Endothelial cell of umbilical vein (primary cell): ENCODE measurements at regions not wholly inside any gene's neighbourhood (a gene's known extent, or its start where the extent isn't known, plus 50 kb on each side); places are given as distances from the start of the nearest gene placed in this dataset.

Experiments used
- CTCF ChIP-seq, 2 donors: IDR thresholded peaks; 1 replicate in 1 of 2; 2 replicates in 1 of 2; pipeline ENCODE4 v1.5.1; 2011; ENCODE audit warnings: low read length in 2 of 2, mild to moderate bottlenecking in 2 of 2, moderate library complexity in 2 of 2, control low read depth in 1 of 2, inconsistent platforms in 1 of 2, low read depth in 1 of 2; ENCODE audit not compliant: insufficient read depth in 1 of 2; ENCODE audit errors: extremely low read depth in 1 of 2
- EZH2 ChIP-seq: IDR thresholded peaks from 2 replicates; pipeline ENCODE4 v1.6.1; 2012; ENCODE audit warnings: borderline replicate concordance, low read depth, mild to moderate bottlenecking, moderate library complexity, low read length, inconsistent platforms; ENCODE audit not compliant: severe bottlenecking
- JUN ChIP-seq: IDR thresholded peaks from 2 replicates; pipeline ENCODE4 v1.6.1; 2011; ENCODE audit warnings: borderline replicate concordance, low read depth; ENCODE audit not compliant: insufficient read length, insufficient read depth
- MAX ChIP-seq: IDR thresholded peaks from 2 replicates; pipeline ENCODE4 v1.6.1; 2011; ENCODE audit not compliant: insufficient read depth, insufficient read length
- MYC ChIP-seq: IDR thresholded peaks from one replicate; pipeline ENCODE4 v1.6.1; 2011; ENCODE audit warnings: mild to moderate bottlenecking, low read depth, low read length
- POLR2A ChIP-seq: IDR thresholded peaks from 2 replicates; pipeline ENCODE4 v1.6.1; 2012; ENCODE audit warnings: low read depth, mild to moderate bottlenecking, control low read depth, low read length
- POLR2AphosphoS5 ChIP-seq: IDR thresholded peaks from 2 replicates; pipeline ENCODE4 v1.6.1; 2012; ENCODE audit warnings: low read depth, mild to moderate bottlenecking, control low read depth, low read length, moderate library complexity; ENCODE audit not compliant: insufficient read depth

GRCh38 chr11:110901441-110901840 is 189.2 kb upstream of the ARHGAP20 start:
- no peak for TF ChIP-seq CTCF (IDR thresholded peaks at IDR 0.05; ENCODE audit: extremely low read depth in 1 of 2, insufficient read depth in 1 of 2, low read depth in 1 of 2, low read length in 2 of 2)
- no peak for TF ChIP-seq EZH2
- TF ChIP-seq POLR2A, result no peak
- no peak for TF ChIP-seq MAX
- TF ChIP-seq MYC, result no peak
- TF ChIP-seq POLR2AphosphoS5, result no peak
- no peak for TF ChIP-seq JUN
